Germinal center (tissue), 1 donor: ENCODE measurements at regions not wholly inside any gene's neighbourhood (a gene's known extent, or its start where the extent isn't known, plus 50 kb on each side); places are given as distances from the start of the nearest gene placed in this dataset.
"Not testable (repeated sequence)": the region's sequence is repeated elsewhere in the genome, so short reads cannot be mapped to it uniquely, and the experiment has no call there.

Source experiments
- DNase-seq: peaks from one replicate; pipeline ENCODE4 v3.0.0; 2012; ENCODE audit warnings: mixed read lengths, low spot score

DNA sequence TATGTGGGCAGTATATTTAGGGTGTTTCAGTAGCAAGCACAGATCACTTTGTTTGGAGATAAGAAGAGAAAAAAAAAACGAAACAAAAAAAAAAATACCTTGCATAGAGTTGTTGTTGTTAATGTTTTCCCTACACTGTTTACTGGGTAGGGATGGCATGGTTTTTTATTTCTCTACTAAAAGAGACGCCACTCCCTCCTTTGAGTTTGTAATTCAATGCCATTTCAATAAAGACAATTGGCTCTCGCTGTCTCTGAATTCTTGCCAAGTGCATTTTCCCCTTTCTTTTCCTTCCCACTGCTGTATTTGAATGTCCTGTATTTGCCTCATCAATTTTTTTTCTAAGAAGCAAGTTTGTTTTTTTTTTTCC is 213.9 kb upstream of the UBASH3B start:
- DNase-seq: no peak

DNA sequence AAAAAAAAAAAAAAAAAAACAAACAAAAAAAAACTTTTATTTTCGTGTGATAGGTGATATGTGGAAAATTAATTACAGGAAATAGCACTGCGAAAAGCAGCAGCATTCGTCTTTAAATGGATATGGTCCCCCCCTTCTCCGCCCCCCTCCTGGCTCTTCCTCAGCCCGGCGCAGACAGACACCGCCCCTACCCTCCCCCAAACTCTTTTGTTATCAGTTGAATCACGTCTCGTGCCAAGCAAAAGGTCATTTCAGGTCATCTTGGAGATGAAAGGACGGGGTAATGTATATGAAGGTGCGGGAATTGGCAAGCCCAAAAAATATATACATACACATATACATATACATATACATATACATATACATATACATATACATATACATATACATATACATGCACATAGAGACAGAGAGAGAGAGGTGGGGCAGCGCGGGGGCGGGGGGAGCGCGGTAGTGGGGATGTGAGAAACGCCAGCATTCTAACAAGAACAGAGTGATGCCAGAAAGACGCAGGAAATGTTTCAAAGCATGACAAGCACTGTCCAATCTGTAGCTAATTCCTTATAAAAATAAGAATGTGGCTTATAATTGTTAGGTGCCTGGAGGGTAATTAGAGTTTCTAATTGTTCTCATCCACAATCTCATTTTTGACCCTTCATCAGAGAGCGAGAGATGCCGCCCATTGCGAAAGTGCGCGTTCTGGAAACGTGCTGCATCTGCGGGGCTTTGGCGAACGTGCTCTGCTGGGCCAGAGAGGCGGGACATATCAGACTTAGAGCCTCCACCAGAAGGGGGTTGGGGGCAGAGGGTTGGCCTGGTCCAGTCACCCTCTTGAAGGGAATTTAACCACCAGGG is 214.5 kb upstream of the UBASH3B start:
- DNase-seq: no peak

DNA sequence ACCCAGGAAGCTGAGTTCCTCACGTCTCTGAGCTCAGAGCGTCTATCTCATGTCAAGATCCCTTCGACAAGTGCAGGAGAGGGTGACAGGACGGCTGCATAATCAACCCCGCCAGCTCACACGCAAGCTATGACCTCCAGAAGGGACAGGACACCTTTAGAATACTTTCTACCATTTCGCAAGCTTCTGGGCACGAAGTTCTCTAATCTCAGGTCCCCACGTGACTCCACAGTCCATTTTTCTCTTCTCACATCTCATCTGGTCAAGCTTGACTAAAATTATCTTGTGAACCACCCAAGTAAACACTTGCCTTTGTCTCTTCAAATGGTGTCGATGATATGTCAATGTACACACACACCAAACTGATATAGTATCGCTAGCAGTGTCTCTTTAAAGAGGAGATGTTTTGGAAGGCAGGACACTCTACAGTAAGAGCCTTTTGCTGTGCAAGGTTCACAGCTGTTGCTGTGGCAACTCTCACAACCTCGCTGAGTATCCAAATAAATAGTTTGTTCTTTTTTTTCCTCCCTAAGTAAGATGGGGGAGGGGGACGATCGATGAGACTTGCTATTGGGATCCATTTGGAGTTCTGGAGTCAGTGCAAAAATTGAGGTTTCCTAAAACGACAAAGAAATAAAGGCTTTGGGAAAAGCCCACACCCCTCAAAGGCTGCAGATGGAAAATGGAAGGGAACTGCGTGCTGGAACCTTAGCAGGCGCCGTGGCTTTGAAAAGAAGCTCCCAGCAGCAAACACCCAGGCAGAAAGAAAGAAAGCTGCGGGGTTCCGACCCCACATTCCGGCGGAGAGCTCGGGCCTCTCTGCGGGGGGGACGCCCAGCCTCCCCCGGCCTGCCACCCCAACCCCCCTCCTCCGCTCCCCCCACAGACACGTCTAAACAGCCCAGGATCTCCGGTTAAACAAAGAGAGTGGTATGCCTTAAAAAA is 215.4 kb upstream of the UBASH3B start:
- no peak for DNase-seq

DNA sequence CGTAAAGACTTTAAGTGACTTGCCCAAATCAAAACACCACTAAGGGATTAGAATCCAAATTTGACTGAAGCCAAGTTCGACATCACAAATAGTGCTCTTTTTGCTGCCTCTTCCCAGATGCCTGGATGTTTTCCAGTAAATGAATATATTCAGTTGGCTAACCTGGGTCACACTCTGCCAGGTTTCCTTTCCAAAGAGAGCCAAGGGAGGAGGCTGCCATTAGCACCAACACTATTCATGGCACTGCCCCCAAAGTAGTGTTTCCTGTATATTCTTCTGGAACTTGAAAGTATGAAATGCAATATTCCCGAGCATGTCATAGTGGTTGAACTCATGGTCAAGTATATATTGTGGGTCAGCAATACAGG is 219.3 kb upstream of the UBASH3B start:
- no peak for DNase-seq

DNA sequence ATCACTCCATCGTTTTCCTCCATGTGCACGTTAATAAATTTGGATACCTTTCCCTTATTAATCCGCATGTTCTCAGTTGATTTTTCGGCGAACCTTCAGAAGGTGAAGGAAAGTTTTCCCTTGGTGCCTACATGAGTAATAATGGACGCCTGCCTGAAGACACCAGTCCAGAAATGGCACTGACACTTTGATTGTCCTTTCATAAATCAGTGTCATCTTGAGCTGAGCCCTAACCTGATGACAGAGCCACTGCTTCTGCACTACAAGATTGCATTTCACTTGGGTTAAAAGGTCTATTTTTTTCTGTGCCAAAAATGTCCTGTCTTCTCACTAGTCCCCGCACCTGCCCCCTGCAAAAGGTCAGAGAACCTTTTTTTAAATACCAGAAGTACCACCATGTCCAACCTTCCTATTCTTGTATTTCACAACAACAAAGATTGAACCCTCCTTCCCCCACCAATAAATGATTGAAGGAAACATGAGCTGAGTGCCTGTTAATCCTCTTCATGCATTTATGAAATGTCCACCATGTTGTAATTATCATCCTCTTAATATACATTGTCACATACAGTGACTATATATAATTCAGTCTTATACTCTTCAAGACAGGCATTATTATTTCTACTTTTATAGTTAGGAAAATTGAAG is 219.9 kb upstream of the UBASH3B start:
- DNase-seq: no peak

DNA sequence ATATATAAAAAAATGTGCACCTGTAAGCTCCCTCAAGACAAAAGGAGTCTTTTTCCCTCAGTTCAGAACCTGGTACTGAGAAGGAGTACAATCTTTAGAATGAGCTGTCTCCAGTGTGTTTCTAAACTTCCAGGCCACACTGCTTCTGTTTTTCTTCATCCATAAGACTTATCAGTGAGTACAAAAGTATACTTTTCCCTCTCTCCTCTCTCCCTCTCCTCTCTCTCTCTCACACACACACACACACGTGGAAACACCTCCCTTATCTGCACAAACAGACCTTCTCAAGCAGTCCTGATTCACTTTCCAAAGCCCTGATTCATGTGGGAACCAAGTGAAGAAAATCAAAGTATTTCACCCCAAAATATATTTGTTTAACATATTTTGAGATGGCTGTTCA is 220.7 kb upstream of the UBASH3B start:
- DNase-seq: no peak

DNA sequence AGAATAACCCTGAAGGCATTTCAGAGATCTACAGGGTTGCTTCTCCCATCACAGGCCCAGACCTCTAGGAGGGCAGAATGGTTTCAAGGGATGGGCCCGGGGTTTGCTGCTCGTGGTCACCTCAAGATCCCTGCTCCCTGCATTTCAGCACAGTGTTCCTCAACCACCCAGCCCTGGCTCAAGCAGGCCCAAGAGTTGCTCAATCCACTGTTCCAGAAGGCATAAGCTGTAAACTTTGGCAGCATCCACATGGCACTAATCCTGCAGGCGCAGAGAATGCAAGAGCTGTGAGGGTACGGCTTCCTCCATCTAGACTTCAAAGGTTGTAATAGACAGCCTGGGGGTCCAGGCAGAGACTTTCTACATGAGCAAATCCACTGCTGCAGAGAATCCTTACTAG is 225.0 kb upstream of the UBASH3B start:
- DNase-seq: no peak

DNA sequence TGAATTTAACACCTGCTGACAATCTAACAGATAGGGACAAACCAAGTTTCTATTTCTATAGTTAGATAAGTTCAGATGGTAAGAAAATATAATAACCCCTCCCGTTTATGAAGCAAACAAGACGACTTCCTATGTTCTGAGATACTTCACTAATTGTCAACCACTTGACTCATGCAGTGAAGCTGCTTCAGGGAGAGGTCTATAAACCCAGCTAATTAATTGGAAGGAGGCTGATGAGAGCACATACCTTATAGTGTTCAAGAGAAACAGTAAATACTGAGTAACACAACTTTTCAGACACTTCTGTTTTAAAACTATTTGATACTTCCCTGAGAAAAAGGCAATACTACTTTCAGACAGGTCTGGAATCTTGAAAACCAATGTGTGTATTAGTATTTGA is 229.4 kb upstream of the UBASH3B start:
- DNase-seq: no peak

DNA sequence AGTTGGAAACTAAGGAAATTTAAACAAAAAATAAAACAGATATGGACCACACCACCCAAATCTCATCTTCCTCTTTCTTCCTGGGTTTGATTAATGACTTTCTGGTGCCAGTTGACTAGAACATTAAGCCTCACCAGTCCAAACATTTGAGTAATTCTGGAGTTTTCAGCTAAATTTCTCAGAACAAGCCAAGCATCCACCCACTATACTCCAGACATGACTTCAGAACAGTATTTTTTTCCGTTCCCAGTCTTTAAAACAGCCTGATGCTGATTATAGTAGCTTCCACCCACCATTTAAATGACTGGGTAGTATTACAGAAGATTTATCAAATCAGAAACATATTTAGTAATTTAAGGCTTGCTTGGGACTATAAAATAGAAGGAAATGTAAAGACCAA is 230.9 kb upstream of the UBASH3B start:
- no peak for DNase-seq

DNA sequence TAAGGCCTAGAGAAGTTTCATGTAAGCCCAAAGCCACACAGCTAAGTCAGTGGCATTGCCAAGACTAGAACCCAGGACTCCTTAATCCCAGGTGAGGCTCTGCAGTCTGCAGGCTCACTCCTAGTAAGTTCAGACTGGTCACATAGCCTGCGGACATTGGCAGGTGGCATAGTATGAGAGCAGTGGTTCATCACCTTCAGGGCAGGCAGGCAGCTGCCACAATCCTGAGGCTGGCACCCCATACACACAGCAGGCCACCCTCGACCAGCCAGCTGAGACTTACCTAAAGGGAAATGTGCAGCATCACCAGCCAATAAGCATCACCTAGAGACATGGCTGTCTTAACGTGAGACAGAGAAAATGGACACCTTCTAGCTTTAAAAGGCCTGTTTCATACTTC is 231.6 kb upstream of the UBASH3B start:
- no peak for DNase-seq

DNA sequence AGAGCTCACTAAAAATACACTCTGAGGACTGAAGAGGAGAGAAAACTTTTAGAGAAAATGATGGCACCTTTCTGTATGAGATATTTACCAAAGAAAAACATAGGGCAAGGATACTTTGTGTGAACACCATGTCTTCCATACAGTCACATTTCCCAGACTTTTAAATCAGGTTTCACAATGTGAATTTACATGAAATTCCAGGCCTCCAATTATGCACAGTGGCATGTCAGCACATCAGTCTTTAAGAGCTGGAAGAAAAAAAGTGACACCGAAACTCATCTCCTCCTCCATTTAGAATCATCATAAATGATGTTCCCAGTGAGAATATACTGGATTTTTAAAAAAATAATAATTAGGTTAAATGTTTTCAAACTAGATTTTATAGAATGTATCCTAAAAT is 232.2 kb upstream of the UBASH3B start:
- no peak for DNase-seq

DNA sequence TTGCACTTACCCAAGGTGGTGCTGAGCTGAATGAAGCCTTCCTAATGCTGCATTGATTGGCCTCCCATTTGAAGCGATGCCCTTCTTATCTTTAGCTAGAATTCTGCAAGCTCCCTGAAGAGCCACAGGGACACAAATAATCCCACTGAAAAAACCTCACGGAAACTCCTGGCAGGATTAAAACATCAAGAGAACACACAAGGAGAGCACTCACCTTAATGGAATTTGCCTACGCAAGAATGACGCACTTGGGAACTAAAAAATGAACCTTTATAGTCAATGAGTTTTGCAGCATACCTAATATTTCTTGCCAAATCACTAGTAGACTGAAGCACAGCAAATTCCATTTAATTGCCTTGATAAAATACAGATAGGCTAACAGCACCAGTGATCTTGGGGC is 232.8 kb upstream of the UBASH3B start:
- DNase-seq: no peak

DNA sequence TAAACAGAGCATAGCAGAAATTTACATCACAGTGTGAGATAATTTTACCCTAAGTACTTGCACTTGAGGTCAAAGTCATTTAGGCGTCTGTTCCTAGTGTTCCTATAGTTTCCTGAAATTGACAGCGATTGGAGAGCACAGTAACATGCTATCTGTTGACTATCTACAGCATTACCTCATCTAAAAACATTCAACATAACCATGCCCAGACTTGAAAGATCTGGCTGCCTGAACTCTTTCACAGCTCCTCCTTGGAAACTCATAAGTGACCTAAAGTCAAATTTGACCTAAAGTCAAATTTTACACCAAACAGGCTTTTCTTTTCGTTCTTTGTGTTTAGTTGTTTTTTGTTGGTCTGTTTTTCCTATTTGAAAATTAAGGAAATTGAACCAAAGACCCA is 233.8 kb upstream of the UBASH3B start:
- DNase-seq: no peak

DNA sequence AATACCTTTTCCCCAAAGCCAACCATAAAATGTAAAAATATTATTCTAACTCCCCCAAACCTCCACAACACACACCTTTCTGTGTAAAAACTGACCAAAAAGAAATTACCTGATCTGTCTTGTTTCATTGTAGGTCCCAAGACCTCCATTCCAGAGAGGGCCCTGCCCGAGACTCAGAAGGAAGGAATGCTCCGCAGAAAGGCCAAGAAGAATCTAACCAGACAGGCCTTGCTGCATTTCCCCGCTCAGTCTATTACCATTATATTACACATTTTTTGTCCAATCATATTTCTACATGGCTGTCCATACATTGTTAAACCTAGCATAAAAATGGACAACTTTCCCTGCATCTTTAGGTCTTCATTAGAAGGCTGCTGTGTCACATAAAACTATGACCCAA is 237.5 kb upstream of the UBASH3B start:
- DNase-seq: no peak

DNA sequence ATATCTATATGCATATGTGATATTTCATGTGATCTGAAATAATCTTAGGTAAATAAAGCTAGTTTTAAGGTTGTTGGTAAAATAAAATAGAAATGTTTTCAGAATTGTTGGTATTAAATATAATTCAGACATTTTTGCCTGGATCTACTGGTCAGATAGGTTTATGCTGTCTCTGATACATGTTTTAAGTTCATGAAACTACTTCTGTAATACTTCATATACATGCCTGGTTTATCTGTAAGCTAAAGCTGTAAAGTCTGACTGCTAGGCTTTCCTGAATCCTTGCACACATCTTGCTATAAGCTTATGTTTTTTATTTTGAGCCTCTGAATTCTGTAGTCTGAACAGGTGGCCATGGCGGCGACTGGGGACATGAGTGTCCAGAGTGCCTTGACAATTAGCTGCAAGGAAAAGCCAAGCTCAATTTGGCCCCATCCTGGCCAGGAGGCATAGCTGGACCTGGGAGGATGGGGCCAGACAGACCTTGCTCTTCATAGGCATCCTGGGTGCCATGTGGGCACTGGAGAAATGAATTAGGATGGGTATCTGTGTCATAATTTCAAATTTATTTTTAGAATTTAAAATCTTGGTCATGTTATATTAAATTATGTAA is 241.0 kb upstream of the UBASH3B start:
- DNase-seq: no peak

DNA sequence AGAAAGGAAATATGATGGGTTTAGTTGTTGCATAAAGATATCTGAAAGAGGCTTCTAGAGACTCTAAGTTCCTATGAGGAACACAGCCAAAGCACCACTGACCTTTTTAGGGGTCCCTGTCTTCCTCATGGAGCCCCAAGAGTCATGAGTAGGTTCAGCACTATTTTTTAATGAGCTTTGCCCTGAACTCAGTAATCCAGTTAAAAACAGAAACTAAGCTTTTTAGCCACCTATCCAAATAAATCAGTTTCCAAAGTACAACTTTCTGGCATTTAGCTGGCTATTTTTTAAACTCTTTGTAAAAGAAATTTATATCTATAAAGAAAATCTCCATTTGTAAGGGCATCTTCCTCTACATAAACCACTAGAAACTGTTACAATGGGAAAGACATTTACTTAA is 241.8 kb upstream of the UBASH3B start:
- no peak for DNase-seq

DNA sequence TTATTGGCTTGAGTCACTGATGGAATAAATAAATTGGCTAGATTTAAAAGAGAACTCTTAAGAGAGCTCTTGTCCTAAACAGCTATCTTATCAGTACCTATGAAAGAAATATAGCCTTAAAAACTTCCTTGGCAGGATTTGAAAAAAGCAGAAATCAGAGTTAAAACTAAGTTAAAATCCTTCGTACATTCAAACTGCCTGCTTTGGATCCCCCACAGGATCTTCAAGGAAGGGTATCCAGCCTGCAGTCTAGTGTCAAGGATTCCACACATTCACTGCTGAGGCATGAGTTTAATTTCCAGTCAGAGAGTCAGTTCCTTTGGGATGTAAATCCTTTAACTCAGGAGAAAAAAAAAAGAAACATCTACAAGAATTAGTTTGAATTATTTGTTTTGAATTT is 242.9 kb upstream of the UBASH3B start:
- no peak for DNase-seq

DNA sequence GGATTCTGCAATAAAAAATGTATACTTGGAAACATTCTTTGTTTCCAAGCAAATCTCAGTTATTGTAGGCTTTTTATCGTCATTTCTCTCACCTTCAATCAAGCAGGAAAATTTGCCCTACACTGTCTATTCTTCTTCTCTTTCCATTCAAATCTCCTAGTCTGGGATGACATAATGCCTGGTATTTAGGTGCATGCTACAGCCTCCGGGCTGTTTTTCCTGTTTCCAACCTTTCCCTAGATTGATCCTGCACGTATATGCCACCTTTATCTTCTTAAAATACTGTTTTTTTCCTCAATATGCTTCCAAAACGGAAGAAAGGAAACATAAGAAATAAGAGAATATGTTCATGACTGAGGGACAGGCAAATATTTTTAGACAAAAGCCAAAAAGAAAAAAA is 249.1 kb upstream of the UBASH3B start:
- DNase-seq: no peak

DNA sequence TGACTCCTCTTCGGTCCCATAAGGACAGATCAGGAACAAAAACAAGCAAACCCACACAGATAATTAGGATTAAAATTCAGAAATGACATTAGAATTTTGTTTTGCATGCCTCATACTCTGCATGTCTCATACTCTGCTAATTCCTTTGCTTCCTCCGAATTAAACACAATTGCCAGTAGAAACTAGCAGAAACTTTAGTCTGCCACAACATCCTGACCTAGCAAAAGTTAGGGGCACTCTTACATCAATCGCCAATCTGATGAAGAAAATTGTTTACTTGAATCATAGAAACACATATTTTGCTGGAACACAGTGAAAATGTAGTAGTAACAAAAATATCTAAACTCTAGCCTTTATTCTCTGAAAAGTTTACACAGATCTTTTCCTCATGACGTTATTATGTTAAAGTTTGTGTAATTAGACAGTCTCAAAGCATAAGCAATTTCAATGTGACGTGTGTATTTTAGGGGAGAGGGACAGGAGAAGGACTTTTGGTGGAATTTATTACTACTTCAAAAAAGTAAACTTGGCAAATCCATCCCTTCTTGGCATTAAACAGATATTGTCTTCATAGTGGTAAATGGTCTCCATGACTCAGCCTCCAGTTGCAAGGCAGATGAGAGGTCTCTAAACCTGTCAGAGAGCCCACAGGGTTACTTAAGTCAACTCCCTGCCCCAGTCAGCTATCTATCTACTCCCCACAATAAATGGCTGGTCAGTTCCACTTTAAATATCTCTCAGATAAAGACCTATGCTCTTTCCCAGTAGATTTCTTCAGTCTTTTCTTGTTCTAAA is 249.8 kb upstream of the UBASH3B start:
- no peak for DNase-seq

DNA sequence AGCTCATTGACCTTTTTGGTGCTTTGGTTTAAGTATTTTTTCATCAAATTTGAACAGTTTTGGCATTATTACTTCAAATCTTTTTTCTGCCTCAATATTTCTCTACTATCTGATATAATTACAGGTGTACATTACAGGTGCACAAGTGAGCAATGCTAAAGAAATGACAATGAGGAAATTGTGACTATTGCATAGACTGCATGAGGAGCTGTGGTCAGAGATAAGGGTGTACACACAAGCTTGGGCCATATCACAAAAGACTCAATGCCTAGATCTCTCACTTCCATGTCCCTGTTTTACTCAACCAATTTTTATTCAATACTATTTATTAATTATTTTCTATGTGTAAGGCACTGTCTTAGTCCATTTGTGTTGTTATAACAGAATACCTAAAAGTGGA is 251.0 kb upstream of the UBASH3B start:
- no peak for DNase-seq

DNA sequence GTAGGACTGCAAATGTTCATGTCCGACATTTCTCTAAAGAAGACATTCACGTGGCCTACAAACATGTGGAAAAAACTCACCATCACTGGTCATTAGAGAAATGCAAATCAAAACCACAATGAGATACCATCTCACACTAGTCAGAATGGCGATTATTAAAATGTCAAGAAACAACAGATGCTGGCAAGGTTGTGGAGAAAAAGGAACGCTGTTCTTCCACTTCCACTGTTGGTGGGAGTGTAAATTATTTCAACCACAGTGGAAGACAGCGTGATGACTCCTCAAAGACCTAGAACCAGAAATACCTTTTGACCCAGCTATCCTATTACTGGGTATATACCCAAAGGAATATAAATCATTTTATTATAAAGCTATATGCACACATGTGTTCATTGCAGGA is 253.9 kb upstream of the UBASH3B start:
- not testable (repeated sequence) for DNase-seq

DNA sequence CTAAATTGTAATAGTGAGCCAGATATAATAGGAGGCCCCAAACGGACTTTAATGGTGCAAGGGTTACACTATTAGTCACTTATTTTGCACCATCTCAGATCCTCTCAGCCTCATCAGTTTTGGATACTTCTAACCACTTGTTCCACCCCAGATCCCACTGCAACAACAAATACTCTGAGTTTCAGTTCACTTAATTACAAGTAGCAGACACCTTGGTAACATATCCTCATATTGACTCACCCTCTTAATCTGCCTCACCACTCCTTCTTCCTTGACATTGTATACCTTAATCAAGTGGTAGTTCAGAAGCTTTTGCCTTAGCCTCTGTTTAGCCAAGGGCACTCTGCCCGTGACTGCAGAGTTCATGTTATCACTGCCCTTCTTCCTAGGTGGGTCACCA is 256.1 kb upstream of the UBASH3B start:
- DNase-seq: no peak
